Astrocyte of the cerebellum (primary cell): ENCODE measurements at regions not wholly inside any gene's neighbourhood (a gene's known extent, or its start where the extent isn't known, plus 50 kb on each side); places are given as distances from the start of the nearest gene placed in this dataset.

Source experiments
- DNase-seq: peaks from one replicate; pipeline ENCODE4 v3.0.0-alpha.2; 2011; ENCODE audit warnings: low read depth
- H3K4me3 ChIP-seq: 2 replicates; pipeline ENCODE4 v1.5.1; 2011; ENCODE audit warnings: mild to moderate bottlenecking, low read depth, low read length, moderate library complexity
- CTCF ChIP-seq: IDR thresholded peaks from 2 replicates; pipeline ENCODE4 v1.5.1; 2012; ENCODE audit warnings: low read length, low read depth, moderate library complexity, mild to moderate bottlenecking; ENCODE audit errors: missing control alignments
- in situ Hi-C: cut with HindIII; loops from 2 replicates; pipeline ENCODE4 v1.10.0; 2017; ENCODE audit warnings: low sequenced_read_pairs

- no peak overlapping the region for H3K4me3 ChIP-seq
- DNase-seq: no peak
- TF ChIP-seq CTCF: no peak
- in situ Hi-C loops: no loop called here
Measured at GRCh38 chr6:163991321-163991720, 576.8 kb downstream of the QKI start.

- TF ChIP-seq CTCF: no peak
- no peak for DNase-seq
- H3K4me3 ChIP-seq: no peak overlapping the region
- in situ Hi-C loops: no loop called here
Measured at GRCh38 chr6:163986313-163986712, 571.8 kb downstream of the QKI start.

GRCh38 chr6:163985710-163986109 lies 571.2 kb downstream of the QKI start:
- H3K4me3 ChIP-seq: no peak overlapping the region
- no peak for TF ChIP-seq CTCF
- DNase-seq: no peak
- in situ Hi-C loops: no loop called here

- TF ChIP-seq CTCF: no peak
- in situ Hi-C loops: no loop called here
- no peak for DNase-seq
- H3K4me3 ChIP-seq: no peak overlapping the region
Measured at GRCh38 chr6:163985040-163985439, 570.5 kb downstream of the QKI start.

- H3K4me3 ChIP-seq: no peak overlapping the region
- DNase-seq: no peak
- no peak for TF ChIP-seq CTCF
- in situ Hi-C loops: no loop called here
Measured at GRCh38 chr6:163984124-163984936, 569.8 kb downstream of the QKI start.

- in situ Hi-C loops: no loop called here
- no peak for TF ChIP-seq CTCF
- H3K4me3 ChIP-seq: peak overlapping the region; percentile 3
- no peak for DNase-seq
Measured at GRCh38 chr6:163983679-163984078, 569.2 kb downstream of the QKI start.
